MCF 10A (cell line): ENCODE measurements at regions not wholly inside any gene's neighbourhood (a gene's known extent, or its start where the extent isn't known, plus 50 kb on each side); places are given as distances from the start of the nearest gene placed in this dataset.
A peak's percentile ranks its signal among the peaks of the same experiment; 100 is the strongest.

ENCODE experiments used
- BruUV-seq: library from RNA; stranded (reverse); fragments of 400-500 nt; replicated peaks from 2 replicates; lab custom pipeline; 2021; lab: Mats Ljungman, UMichigan
- CTCF ChIA-PET: fragments of 300-600 bp; sonication (Branson Sonifier 250); formaldehyde crosslinking; extraction: SDS; loops from one replicate; lab custom pipeline; 2021; ENCODE audit warnings: antibody characterized with exemption, inconsistent platforms; lab: Yijun Ruan, JAX
- POLR2A ChIA-PET: fragments of 300-600, 350-650 bp; sonication (Branson Sonifier 250); formaldehyde crosslinking; extraction: SDS; loops from one replicate; lab custom pipeline; 2020; ENCODE audit warnings: antibody characterized with exemption, inconsistent platforms; lab: Yijun Ruan, JAX
- DNase-seq: peaks from one replicate; pipeline ENCODE4 v3.0.0-alpha.2; 2018; ENCODE audit not compliant: unreplicated experiment
- H3K27ac Mint-ChIP-seq: one replicate; pipeline ENCODE4 v1.8.0; 2022; ENCODE audit warnings: mild to moderate bottlenecking, low read depth, mixed read lengths; ENCODE audit not compliant: unreplicated experiment
- H3K27me3 Mint-ChIP-seq: one replicate; pipeline ENCODE4 v1.8.0; 2022; ENCODE audit warnings: mixed read lengths; ENCODE audit not compliant: insufficient read depth, unreplicated experiment
- H3K36me3 Mint-ChIP-seq: one replicate; pipeline ENCODE4 v1.8.0; 2022; ENCODE audit warnings: mild to moderate bottlenecking, moderate library complexity, mixed read lengths; ENCODE audit not compliant: insufficient read depth, unreplicated experiment
- H3K4me1 Mint-ChIP-seq: one replicate; pipeline ENCODE4 v1.8.0; 2022; ENCODE audit warnings: mixed read lengths; ENCODE audit not compliant: insufficient read depth, unreplicated experiment
- H3K4me3 Mint-ChIP-seq: one replicate; pipeline ENCODE4 v1.8.0; 2022; ENCODE audit warnings: mild to moderate bottlenecking, moderate library complexity, mixed read lengths; ENCODE audit not compliant: unreplicated experiment
- H3K9me3 Mint-ChIP-seq: one replicate; pipeline ENCODE4 v1.8.0; 2022; ENCODE audit warnings: mixed read lengths; ENCODE audit not compliant: unreplicated experiment
- CTCF ChIP-seq: fragments of 200-600 bp; IDR thresholded peaks from one replicate; pipeline ENCODE4 v1.8.0; 2022; ENCODE audit warnings: antibody characterized with exemption, mild to moderate bottlenecking; ENCODE audit not compliant: unreplicated experiment
- intact Hi-C: fragments of 100-400 bp; cut with micrococcal nuclease; formaldehyde crosslinking; loops from 2 replicates; pipeline ENCODE4 v1.14.1; 2022

- peaks cover 42% of the 10 kb centered on the region for H3K4me1 Mint-ChIP-seq
- no peaks in the 10 kb centered on the region for H3K9me3 Mint-ChIP-seq
Measured at GRCh38 chr22:33112580-33112979, 54.4 kb upstream of the SYN3 start.

GRCh38 chr22:33111491-33111890, 53.3 kb upstream of the SYN3 start:
- no peak for DNase-seq
- intact Hi-C loops, result no loop called here
- no peaks in the 10 kb centered on the region for H3K9me3 Mint-ChIP-seq
- BruUV-seq, result no TSS peak
- peaks cover 31% of the 10 kb centered on the region for H3K4me1 Mint-ChIP-seq
- ChIA-PET POLR2A (interaction anchor here (0.5 to 1.0 kb wide), 3 partner anchors 97 to 119 kb away, joined by 3 to 4 read pairs (median 4); no protein-coding TSS in a partner anchor), CTCF (interaction anchor here (0.5 to 2.6 kb wide), 8 partner anchors 10 to 110 kb away, joined by 3 to 12 read pairs (median 4); no protein-coding TSS in a partner anchor)
- peaks cover 6% of the 10 kb centered on the region for H3K36me3 Mint-ChIP-seq
- no peak overlapping the region for H3K4me3 Mint-ChIP-seq
- TF ChIP-seq CTCF, result no peak
- H3K27ac Mint-ChIP-seq, result no peak overlapping the region
- no peaks in the 10 kb centered on the region for H3K27me3 Mint-ChIP-seq

More at GRCh38 chr22:33112580-33112979, 54.4 kb upstream of the SYN3 start:
- no peak for DNase-seq
- Mint-ChIP-seq H3K27ac (no peak overlapping the region), H3K4me3 (no peak overlapping the region), H3K27me3 (no peaks in the 10 kb centered on the region), H3K36me3 (peaks cover 6% of the 10 kb centered on the region)
- intact Hi-C loops, result no loop called here
- ChIA-PET POLR2A (interaction anchor here (0.6 kb wide), 1 partner anchor 99 kb away, joined by 3 read pairs; no protein-coding TSS in a partner anchor), CTCF (interaction anchor here (0.6 to 1.6 kb wide), 6 partner anchors 11 to 1043 kb away, joined by 3 to 5 read pairs (median 3); no protein-coding TSS in a partner anchor)
- no TSS peak for BruUV-seq
- TF ChIP-seq CTCF, result no peak

- DNase-seq, result peak; percentile 40
- Mint-ChIP-seq H3K27ac (no peak overlapping the region), H3K36me3 (peaks cover 6% of the 10 kb centered on the region), H3K4me3 (no peak overlapping the region), H3K4me1 (peaks cover 32% of the 10 kb centered on the region), H3K9me3 (no peaks in the 10 kb centered on the region), H3K27me3 (no peaks in the 10 kb centered on the region)
- ChIA-PET POLR2A (interaction anchor here (0.6 to 1.1 kb wide), 3 partner anchors 12 to 283 kb away, joined by 3 to 4 read pairs (median 3); no protein-coding TSS in a partner anchor), CTCF (interaction anchor here (0.7 to 2.6 kb wide), 5 partner anchors 27 to 109 kb away, joined by 3 to 12 read pairs (median 4); no protein-coding TSS in a partner anchor)
- no peak for TF ChIP-seq CTCF
- BruUV-seq, result no TSS peak
- intact Hi-C loops, result no loop called here
Measured at GRCh38 chr22:33110562-33111163, 52.5 kb upstream of the SYN3 start.
